ENCODE measurements at regions not wholly inside any gene's neighbourhood (a gene's known extent, or its start where the extent isn't known, plus 50 kb on each side); places are given as distances from the start of the nearest gene placed in this dataset.

DNA sequence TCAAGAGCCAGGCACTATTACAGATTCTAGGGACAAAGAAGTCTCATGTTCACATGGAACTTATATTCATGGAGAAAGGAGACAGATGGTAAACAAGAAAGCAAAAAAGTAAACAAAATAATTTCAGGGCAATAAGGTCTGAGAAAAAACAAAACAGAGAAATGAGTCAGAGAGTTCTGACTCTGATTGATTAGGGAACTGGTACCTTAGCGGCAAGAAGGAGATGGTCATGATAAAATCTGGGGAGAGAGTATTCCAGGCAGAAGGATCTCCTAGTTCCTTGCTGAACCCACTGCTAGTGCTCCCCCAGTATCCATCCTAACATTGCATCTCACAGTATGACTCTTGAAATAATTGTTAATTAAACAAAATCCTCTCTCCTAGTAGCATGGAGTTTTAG lies 161.8 kb upstream of the KLF7 start:
- Histone ChIP-seq H3K27me3 (ENCODE audit: insufficient read depth, poor library complexity, severe bottlenecking) (no peaks in the 10 kb centered on the region), H3K4me3 (replicated peaks; ENCODE audit: insufficient read depth, low read length) (no peak overlapping the region), H3K27ac (replicated peaks) (no peak overlapping the region)
- TF ChIP-seq SPI1 (IDR thresholded peaks at IDR 0.05; ENCODE audit: borderline replicate concordance, low read depth) (no peak), POLR2AphosphoS5 (IDR thresholded peaks at IDR 0.05; ENCODE audit: low read depth) (no peak), GABPA (IDR thresholded peaks at IDR 0.05; ENCODE audit: low read depth) (no peak)
- TF ChIP-seq, protein P1, sequence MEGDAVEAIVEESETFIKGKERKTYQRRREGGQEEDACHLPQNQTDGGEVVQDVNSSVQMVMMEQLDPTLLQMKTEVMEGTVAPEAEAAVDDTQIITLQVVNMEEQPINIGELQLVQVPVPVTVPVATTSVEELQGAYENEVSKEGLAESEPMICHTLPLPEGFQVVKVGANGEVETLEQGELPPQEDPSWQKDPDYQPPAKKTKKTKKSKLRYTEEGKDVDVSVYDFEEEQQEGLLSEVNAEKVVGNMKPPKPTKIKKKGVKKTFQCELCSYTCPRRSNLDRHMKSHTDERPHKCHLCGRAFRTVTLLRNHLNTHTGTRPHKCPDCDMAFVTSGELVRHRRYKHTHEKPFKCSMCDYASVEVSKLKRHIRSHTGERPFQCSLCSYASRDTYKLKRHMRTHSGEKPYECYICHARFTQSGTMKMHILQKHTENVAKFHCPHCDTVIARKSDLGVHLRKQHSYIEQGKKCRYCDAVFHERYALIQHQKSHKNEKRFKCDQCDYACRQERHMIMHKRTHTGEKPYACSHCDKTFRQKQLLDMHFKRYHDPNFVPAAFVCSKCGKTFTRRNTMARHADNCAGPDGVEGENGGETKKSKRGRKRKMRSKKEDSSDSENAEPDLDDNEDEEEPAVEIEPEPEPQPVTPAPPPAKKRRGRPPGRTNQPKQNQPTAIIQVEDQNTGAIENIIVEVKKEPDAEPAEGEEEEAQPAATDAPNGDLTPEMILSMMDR (IDR thresholded peaks at IDR 0.05; ENCODE audit: insufficient read depth, low read length): no peak
- TF ChIP-seq, protein P2, sequence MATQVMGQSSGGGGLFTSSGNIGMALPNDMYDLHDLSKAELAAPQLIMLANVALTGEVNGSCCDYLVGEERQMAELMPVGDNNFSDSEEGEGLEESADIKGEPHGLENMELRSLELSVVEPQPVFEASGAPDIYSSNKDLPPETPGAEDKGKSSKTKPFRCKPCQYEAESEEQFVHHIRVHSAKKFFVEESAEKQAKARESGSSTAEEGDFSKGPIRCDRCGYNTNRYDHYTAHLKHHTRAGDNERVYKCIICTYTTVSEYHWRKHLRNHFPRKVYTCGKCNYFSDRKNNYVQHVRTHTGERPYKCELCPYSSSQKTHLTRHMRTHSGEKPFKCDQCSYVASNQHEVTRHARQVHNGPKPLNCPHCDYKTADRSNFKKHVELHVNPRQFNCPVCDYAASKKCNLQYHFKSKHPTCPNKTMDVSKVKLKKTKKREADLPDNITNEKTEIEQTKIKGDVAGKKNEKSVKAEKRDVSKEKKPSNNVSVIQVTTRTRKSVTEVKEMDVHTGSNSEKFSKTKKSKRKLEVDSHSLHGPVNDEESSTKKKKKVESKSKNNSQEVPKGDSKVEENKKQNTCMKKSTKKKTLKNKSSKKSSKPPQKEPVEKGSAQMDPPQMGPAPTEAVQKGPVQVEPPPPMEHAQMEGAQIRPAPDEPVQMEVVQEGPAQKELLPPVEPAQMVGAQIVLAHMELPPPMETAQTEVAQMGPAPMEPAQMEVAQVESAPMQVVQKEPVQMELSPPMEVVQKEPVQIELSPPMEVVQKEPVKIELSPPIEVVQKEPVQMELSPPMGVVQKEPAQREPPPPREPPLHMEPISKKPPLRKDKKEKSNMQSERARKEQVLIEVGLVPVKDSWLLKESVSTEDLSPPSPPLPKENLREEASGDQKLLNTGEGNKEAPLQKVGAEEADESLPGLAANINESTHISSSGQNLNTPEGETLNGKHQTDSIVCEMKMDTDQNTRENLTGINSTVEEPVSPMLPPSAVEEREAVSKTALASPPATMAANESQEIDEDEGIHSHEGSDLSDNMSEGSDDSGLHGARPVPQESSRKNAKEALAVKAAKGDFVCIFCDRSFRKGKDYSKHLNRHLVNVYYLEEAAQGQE (IDR thresholded peaks at IDR 0.05; ENCODE audit: insufficient replicate concordance, low read depth): no peak
- no peak for DNase-seq (ENCODE audit: low read depth in 1 of 2, low spot score in 1 of 2)

DNA sequence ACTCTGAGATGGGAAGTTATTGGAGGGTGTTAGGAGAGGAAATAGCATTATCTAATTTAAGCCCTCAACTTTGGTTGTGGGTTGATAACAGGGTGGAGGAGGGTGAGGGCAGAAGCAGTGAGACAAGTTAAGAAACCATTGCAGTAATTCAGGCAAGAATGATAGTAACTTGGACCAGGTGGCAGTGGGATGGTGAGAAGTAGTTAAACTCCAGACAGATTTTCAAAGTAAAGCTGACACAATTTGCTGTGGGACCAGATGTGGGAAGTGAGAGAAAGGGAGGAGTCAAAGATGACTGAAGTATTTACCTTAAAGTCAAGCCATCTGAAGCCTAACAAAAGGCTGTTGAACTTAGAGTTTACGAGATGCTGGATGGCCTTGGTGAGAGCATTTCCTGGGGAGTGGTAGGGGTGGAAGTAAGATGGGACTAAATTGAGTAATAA lies 163.2 kb upstream of the KLF7 start:
- Histone ChIP-seq H3K27me3 (ENCODE audit: insufficient read depth, poor library complexity, severe bottlenecking) (no peaks in the 10 kb centered on the region), H3K27ac (replicated peaks) (no peak overlapping the region), H3K4me3 (replicated peaks; ENCODE audit: insufficient read depth, low read length) (no peak overlapping the region)
- TF ChIP-seq POLR2AphosphoS5 (IDR thresholded peaks at IDR 0.05; ENCODE audit: low read depth) (no peak), SPI1 (IDR thresholded peaks at IDR 0.05; ENCODE audit: borderline replicate concordance, low read depth) (no peak), GABPA (IDR thresholded peaks at IDR 0.05; ENCODE audit: low read depth) (no peak)
- TF ChIP-seq, protein P2 (IDR thresholded peaks at IDR 0.05; ENCODE audit: insufficient replicate concordance, low read depth): no peak
- TF ChIP-seq, protein P1 (IDR thresholded peaks at IDR 0.05; ENCODE audit: insufficient read depth, low read length): no peak
- no peak for DNase-seq (ENCODE audit: low read depth in 1 of 2, low spot score in 1 of 2)

DNA sequence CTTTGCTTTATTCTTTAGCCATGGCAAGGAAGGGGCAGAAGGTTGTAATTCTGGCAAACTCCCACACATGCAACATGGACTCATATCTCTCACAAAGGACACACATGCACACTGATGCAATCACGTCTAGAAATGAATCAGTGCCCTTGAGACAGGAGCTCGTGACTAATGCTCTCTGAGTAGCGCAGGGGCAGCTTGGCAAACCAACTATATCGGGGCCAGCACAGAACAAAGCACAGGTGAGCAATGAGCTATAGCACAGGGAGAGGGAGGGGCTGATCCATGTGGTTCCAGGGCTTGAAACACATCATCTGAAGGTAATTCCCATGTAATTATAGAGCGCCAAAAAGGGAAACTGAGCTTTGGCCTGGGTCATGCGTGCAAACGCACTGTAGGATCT lies 165.2 kb upstream of the KLF7 start:
- H3K27me3 ChIP-seq (ENCODE audit: insufficient read depth, poor library complexity, severe bottlenecking): no peaks in the 10 kb centered on the region
- no peak overlapping the region for H3K4me3 ChIP-seq (replicated peaks; ENCODE audit: insufficient read depth, low read length)
- no peak overlapping the region for H3K27ac ChIP-seq (replicated peaks)
- DNase-seq (ENCODE audit: low read depth in 1 of 2, low spot score in 1 of 2): no peak
- TF ChIP-seq POLR2AphosphoS5 (IDR thresholded peaks at IDR 0.05; ENCODE audit: low read depth): no peak
- no peak for TF ChIP-seq SPI1 (IDR thresholded peaks at IDR 0.05; ENCODE audit: borderline replicate concordance, low read depth)
- TF ChIP-seq GABPA (IDR thresholded peaks at IDR 0.05; ENCODE audit: low read depth): no peak
- TF ChIP-seq, protein P2 (IDR thresholded peaks at IDR 0.05; ENCODE audit: insufficient replicate concordance, low read depth): no peak
- TF ChIP-seq, protein P1 (IDR thresholded peaks at IDR 0.05; ENCODE audit: insufficient read depth, low read length): no peak

Data from HL-60 (cell line).